ENCODE measurements at regions not wholly inside any gene's neighbourhood (a gene's known extent, or its start where the extent isn't known, plus 50 kb on each side); places are given as distances from the start of the nearest gene placed in this dataset.

- no peak for TF ChIP-seq FOXP4 (CRISPR knock-in tag; IDR thresholded peaks at IDR 0.05)
- no peak for TF ChIP-seq ZNF7 (CRISPR knock-in tag; IDR thresholded peaks at IDR 0.05)
- no peak for TF ChIP-seq SSRP1 (CRISPR knock-in tag; IDR thresholded peaks at IDR 0.05)
- no peak for TF ChIP-seq ARID4A (CRISPR knock-in tag; IDR thresholded peaks at IDR 0.05; ENCODE audit: borderline replicate concordance)
- no peak for TF ChIP-seq TCF7 (IDR thresholded peaks at IDR 0.05; ENCODE audit: low read depth)
Measured at GRCh38 chr14:43988989-43989388, 518.1 kb downstream of the FSCB start (continued).

- H3K4me3 ChIP-seq (replicated peaks in 1 of 3; ENCODE audit: insufficient read depth in 1 of 3, low read depth in 2 of 3, low read length in 3 of 3) = no peak overlapping the region
- H4K20me1 ChIP-seq (ENCODE audit: insufficient read depth, low read length) = no peaks in the 10 kb centered on the region
- DNase-seq (ENCODE audit: low spot score) (no peak), ATAC-seq (no peak), FAIRE-seq (no peak)
- no peak overlapping the region for H3K9ac ChIP-seq (ENCODE audit: insufficient read depth, low read depth, low read length)
- CTCF ChIA-PET (ENCODE audit: low intra/inter-chr PET ratio, low total read pairs) = no interaction called here
- in situ Hi-C loops (cut with HindIII; ENCODE audit: extremely low pct_ligation_motif_present, low pct_unique_long_range_greater_than_20kb) = no loop called here
- intact Hi-C loops (cut with micrococcal nuclease; ENCODE audit: unreplicated experiment) = no loop called here
- 6% methylated on average over 8 of the region's 8 CpGs for WGBS (ENCODE audit: low lambda C conversion rate)
- no peak overlapping the region for H3K27ac ChIP-seq (ENCODE audit: extremely low read length, insufficient read depth, low read length)
- no peaks in the 10 kb centered on the region for H3K36me3 ChIP-seq (replicated peaks in 1 of 2; ENCODE audit: control insufficient read depth in 1 of 2, insufficient read depth in 2 of 2, low read length in 2 of 2)
- H2AFZ ChIP-seq (ENCODE audit: low read length) = no peak overlapping the region
- POLR2A ChIA-PET = no interaction called here
- no peaks in the 10 kb centered on the region for H3K9me3 ChIP-seq (ENCODE audit: low read length)
- H3K4me2 ChIP-seq (ENCODE audit: low read depth, low read length) = no peak overlapping the region
- H3K4me1 ChIP-seq (ENCODE audit: insufficient read depth, low read length) = 0 out of 2 replicates have a peak, but pooled peaks cover 8% of the 10 kb centered on the region
- no peaks in the 10 kb centered on the region for H3K79me2 ChIP-seq (ENCODE audit: insufficient read depth, low read length)
- BruUV-seq (replicated peaks) = no TSS peak
- no peaks in the 10 kb centered on the region for H3K27me3 ChIP-seq (ENCODE audit: control insufficient read depth in 1 of 2, insufficient read depth in 2 of 2, low read length in 2 of 2)
- no peak for TF ChIP-seq ZNF264 (CRISPR knock-in tag; IDR thresholded peaks at IDR 0.05)
- no peak for TF ChIP-seq ZNF800 (CRISPR knock-in tag; IDR thresholded peaks at IDR 0.05)
- no peak for TF ChIP-seq ZNF790 (CRISPR knock-in tag; IDR thresholded peaks at IDR 0.05; ENCODE audit: borderline replicate concordance)
- no peak for TF ChIP-seq CREB1 (IDR thresholded peaks at IDR 0.05)
- no peak for TF ChIP-seq CREB1 (CRISPR knock-in tag; IDR thresholded peaks at IDR 0.05)
- TF ChIP-seq PRDM10 (CRISPR knock-in tag; IDR thresholded peaks at IDR 0.05; ENCODE audit: low read depth) = no peak
- no peak for TF ChIP-seq ZNF777 (CRISPR knock-in tag; IDR thresholded peaks at IDR 0.05)
Measured at GRCh38 chr14:43983721-43984120, 523.4 kb downstream of the FSCB start.
